HepG2 (cell line): ENCODE measurements at regions not wholly inside any gene's neighbourhood (a gene's known extent, or its start where the extent isn't known, plus 50 kb on each side); places are given as distances from the start of the nearest gene placed in this dataset.

Source experiments
- ARNTL ChIP-seq: sonication (generic); formaldehyde crosslinking; IDR thresholded peaks from 2 replicates; pipeline ENCODE4 v1.4.0; 2020; ENCODE audit warnings: mild to moderate bottlenecking, missing genetic modification reagents
- KLF16 ChIP-seq, 2 experiments: sonication (generic) in 1 of 2; formaldehyde crosslinking in 1 of 2; IDR thresholded peaks; 2 replicates each; pipeline versions ENCODE4 v1.6.1 to v1.8.0; 2016 to 2023; ENCODE audit warnings: missing genetic modification reagents in 2 of 2, missing compliant biosample characterization in 1 of 2
- KLF9 ChIP-seq: IDR thresholded peaks from 2 replicates; pipeline ENCODE4 v1.6.1; 2016; ENCODE audit warnings: low read depth
- MYNN ChIP-seq: sonication (generic); formaldehyde crosslinking; IDR thresholded peaks from 2 replicates; pipeline ENCODE4 v1.4.0; 2020; ENCODE audit warnings: mild to moderate bottlenecking, low read depth, missing genetic modification reagents
- RBM22 ChIP-seq: fragments of 200-400 bp; formaldehyde crosslinking; optimal IDR thresholded peaks from 2 replicates; pipeline ENCODE3; 2017; ENCODE audit warnings: mild to moderate bottlenecking, low read length, moderate library complexity
- SMC3 ChIP-seq: IDR thresholded peaks from 2 replicates; pipeline ENCODE4 v1.6.1; 2011; ENCODE audit warnings: low read length, improper control_type of control experiment
- SSRP1 ChIP-seq: IDR thresholded peaks from 2 replicates; pipeline ENCODE4 v1.6.1; 2016; ENCODE audit warnings: control low read depth
- ZNF446 ChIP-seq: sonication (generic); formaldehyde crosslinking; IDR thresholded peaks from 2 replicates; pipeline ENCODE4 v1.5.0; 2020; ENCODE audit warnings: mild to moderate bottlenecking, missing genetic modification reagents
- TF ChIP-seq, protein P1 (sequence below): sonication (generic); formaldehyde crosslinking; IDR thresholded peaks from 2 replicates; pipeline ENCODE4 v1.5.0; 2020; ENCODE audit warnings: mild to moderate bottlenecking, missing genetic modification reagents, moderate library complexity

DNA sequence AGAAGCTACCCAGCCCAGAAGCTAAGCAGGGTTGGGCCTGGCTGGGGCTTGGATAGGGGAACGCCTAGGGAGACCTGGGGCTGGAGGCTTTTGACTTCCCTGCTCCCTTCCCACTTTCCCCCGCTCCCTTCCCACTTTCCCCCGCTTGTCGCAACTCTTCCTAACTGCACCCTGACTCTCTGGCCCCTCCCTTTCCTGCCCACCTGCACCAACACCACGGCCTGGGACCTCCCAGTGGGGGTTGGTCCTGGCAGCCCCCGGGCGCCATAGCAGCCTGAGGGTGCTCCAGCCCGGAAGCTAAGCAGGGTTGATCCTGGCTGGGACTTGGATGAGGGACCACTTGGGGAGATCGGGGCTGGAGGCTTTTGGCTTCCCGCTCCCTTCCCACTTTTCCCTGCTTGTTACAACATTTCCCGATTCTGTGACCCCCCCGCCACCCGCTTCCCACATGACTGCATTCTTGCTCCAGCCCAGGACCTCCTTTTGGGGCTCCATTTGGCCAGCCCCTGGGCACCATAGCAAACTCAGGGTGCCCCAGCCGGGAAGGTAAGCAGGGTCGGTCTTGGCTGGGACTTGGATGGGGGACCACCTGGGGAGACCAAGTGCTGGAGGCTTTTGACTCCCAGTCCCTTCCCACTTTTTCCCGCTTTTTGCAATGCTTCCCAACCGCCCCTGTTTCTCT lies 2287.0 kb downstream of the TP53TG3F start:
- TF ChIP-seq, protein P1, sequence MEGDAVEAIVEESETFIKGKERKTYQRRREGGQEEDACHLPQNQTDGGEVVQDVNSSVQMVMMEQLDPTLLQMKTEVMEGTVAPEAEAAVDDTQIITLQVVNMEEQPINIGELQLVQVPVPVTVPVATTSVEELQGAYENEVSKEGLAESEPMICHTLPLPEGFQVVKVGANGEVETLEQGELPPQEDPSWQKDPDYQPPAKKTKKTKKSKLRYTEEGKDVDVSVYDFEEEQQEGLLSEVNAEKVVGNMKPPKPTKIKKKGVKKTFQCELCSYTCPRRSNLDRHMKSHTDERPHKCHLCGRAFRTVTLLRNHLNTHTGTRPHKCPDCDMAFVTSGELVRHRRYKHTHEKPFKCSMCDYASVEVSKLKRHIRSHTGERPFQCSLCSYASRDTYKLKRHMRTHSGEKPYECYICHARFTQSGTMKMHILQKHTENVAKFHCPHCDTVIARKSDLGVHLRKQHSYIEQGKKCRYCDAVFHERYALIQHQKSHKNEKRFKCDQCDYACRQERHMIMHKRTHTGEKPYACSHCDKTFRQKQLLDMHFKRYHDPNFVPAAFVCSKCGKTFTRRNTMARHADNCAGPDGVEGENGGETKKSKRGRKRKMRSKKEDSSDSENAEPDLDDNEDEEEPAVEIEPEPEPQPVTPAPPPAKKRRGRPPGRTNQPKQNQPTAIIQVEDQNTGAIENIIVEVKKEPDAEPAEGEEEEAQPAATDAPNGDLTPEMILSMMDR: no peak
- TF ChIP-seq MYNN (CRISPR knock-in tag) (no peak), ARNTL (CRISPR knock-in tag) (no peak), ZNF446 (no peak), RBM22 (no peak), SMC3 (no peak), SSRP1 (no peak), KLF9 (CRISPR knock-in tag) (no peak), KLF16 (CRISPR knock-in tag; IDR thresholded peaks at IDR 0.05) (no peak)
